Prostate gland (tissue), 2 donors: ENCODE measurements at regions not wholly inside any gene's neighbourhood (a gene's known extent, or its start where the extent isn't known, plus 50 kb on each side); places are given as distances from the start of the nearest gene placed in this dataset.

Experiments
- POLR2A ChIP-seq: fragments of 450-650 bp; IDR thresholded peaks from one replicate; pipeline ENCODE4 v1.6.1; 2016; ENCODE audit warnings: antibody characterized with exemption, mild to moderate bottlenecking
- TF ChIP-seq, protein P1 (sequence below), 4 experiments: fragments of 200-600 bp in 2 of 4; fragments of 450-650 bp in 2 of 4; sonication (generic) in 2 of 4; IDR thresholded peaks; 1 replicate in 3 of 4; 2 replicates in 1 of 4; pipeline ENCODE4 v1.5.1; 2016 to 2019; ENCODE audit warnings: antibody characterized with exemption in 4 of 4, mild to moderate bottlenecking in 2 of 4, moderate library complexity in 2 of 4

DNA sequence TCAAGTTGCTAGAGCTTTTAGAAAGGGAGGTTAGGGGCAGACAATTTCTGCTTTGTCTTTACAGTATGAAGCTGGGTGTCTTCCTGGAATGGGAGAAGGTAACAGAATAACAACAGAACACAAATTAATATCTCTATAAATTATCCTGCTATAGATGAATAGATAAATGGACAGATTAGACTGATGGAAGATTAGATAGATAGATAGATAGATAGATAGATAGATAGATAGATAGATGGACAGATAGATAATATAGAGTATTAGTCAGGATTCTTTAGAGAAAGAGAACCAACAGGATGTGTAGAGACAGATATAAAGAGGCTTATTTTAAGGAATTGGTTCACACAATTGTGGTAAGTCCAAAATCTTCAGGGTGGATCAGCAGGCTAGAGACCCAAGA, 302.2 kb downstream of the BCL11A start:
- TF ChIP-seq, protein P1, sequence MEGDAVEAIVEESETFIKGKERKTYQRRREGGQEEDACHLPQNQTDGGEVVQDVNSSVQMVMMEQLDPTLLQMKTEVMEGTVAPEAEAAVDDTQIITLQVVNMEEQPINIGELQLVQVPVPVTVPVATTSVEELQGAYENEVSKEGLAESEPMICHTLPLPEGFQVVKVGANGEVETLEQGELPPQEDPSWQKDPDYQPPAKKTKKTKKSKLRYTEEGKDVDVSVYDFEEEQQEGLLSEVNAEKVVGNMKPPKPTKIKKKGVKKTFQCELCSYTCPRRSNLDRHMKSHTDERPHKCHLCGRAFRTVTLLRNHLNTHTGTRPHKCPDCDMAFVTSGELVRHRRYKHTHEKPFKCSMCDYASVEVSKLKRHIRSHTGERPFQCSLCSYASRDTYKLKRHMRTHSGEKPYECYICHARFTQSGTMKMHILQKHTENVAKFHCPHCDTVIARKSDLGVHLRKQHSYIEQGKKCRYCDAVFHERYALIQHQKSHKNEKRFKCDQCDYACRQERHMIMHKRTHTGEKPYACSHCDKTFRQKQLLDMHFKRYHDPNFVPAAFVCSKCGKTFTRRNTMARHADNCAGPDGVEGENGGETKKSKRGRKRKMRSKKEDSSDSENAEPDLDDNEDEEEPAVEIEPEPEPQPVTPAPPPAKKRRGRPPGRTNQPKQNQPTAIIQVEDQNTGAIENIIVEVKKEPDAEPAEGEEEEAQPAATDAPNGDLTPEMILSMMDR (IDR thresholded peaks at IDR 0.05), result no peak
- no peak for TF ChIP-seq POLR2A
